ENCODE measurements at regions not wholly inside any gene's neighbourhood (a gene's known extent, or its start where the extent isn't known, plus 50 kb on each side); places are given as distances from the start of the nearest gene placed in this dataset.
A peak's percentile ranks its signal among the peaks of the same experiment; 100 is the strongest.

- Histone ChIP-seq H3K4me2 (ENCODE audit: low read depth, low read length) (no peak overlapping the region), H4K20me1 (ENCODE audit: insufficient read depth, low read length) (no peaks in the 10 kb centered on the region), H3K9me2 (replicated peaks; ENCODE audit: insufficient read depth, low read length) (no peaks in the 10 kb centered on the region), H3F3A (ENCODE audit: insufficient read depth, low read length) (peaks cover 8% of the 10 kb centered on the region; the same call in 1 of the 2 replicates), H3K9me3 (replicated peaks; ENCODE audit: insufficient read depth, low read length) (no peaks in the 10 kb centered on the region), H3K4me1 (ENCODE audit: low read length) (peaks cover 15% of the 10 kb centered on the region), H3K9ac (ENCODE audit: low read length) (no peak overlapping the region), H3K4me3 (ENCODE audit: low read length) (no peak overlapping the region), H3K36me3 (replicated peaks; ENCODE audit: insufficient read depth, low read length) (no peaks in the 10 kb centered on the region), H2AFZ (ENCODE audit: low read length) (no peak overlapping the region), H3K79me2 (ENCODE audit: low read length) (no peaks in the 10 kb centered on the region), H3K27ac (ENCODE audit: low read length) (no peak overlapping the region), H3K27me3 (replicated peaks; ENCODE audit: insufficient read depth, low read length) (no peaks in the 10 kb centered on the region)
- DNase-seq: no peak
- TF ChIP-seq CTCF (IDR thresholded peaks at IDR 0.05; ENCODE audit: low read length): no peak
- TF ChIP-seq EZH2phosphoT487 (IDR thresholded peaks at IDR 0.05; ENCODE audit: low read length): no peak
- no peak for TF ChIP-seq EZH2 (optimal IDR thresholded peaks at IDR 0.05; ENCODE audit: low read depth, low read length)
Measured at GRCh38 chr7:53596230-53596629, 560.8 kb downstream of the POM121L12 start.

GRCh38 chr7:53600296-53600695, 564.9 kb downstream of the POM121L12 start:
- Histone ChIP-seq H3K27me3 (replicated peaks; ENCODE audit: insufficient read depth, low read length) (no peaks in the 10 kb centered on the region), H3K4me2 (ENCODE audit: low read depth, low read length) (peak overlapping the region; percentile 33; the same call in 1 of the 2 replicates), H2AFZ (ENCODE audit: low read length) (no peak overlapping the region), H3K79me2 (ENCODE audit: low read length) (no peaks in the 10 kb centered on the region), H3K4me3 (ENCODE audit: low read length) (no peak overlapping the region), H3K9ac (ENCODE audit: low read length) (no peak overlapping the region), H3K4me1 (ENCODE audit: low read length) (peaks cover 27% of the 10 kb centered on the region), H3K27ac (ENCODE audit: low read length) (no peak overlapping the region), H3K36me3 (replicated peaks; ENCODE audit: insufficient read depth, low read length) (no peaks in the 10 kb centered on the region), H4K20me1 (ENCODE audit: insufficient read depth, low read length) (no peaks in the 10 kb centered on the region), H3F3A (ENCODE audit: insufficient read depth, low read length) (peaks cover 9% of the 10 kb centered on the region; the same call in 1 of the 2 replicates), H3K9me3 (replicated peaks; ENCODE audit: insufficient read depth, low read length) (no peaks in the 10 kb centered on the region), H3K9me2 (replicated peaks; ENCODE audit: insufficient read depth, low read length) (no peaks in the 10 kb centered on the region)
- DNase-seq: peak; percentile 21
- no peak for TF ChIP-seq EZH2phosphoT487 (IDR thresholded peaks at IDR 0.05; ENCODE audit: low read length)
- TF ChIP-seq EZH2 (optimal IDR thresholded peaks at IDR 0.05; ENCODE audit: low read depth, low read length): no peak
- TF ChIP-seq CTCF (IDR thresholded peaks at IDR 0.05; ENCODE audit: low read length): no peak

- H3K9me2 ChIP-seq (replicated peaks; ENCODE audit: insufficient read depth, low read length): no peaks in the 10 kb centered on the region
- peaks cover 9% of the 10 kb centered on the region; the same call in 1 of the 2 replicates for H3F3A ChIP-seq (ENCODE audit: insufficient read depth, low read length)
- H3K36me3 ChIP-seq (replicated peaks; ENCODE audit: insufficient read depth, low read length): no peaks in the 10 kb centered on the region
- H3K4me1 ChIP-seq (ENCODE audit: low read length): peaks cover 27% of the 10 kb centered on the region
- no peak overlapping the region for H3K4me2 ChIP-seq (ENCODE audit: low read depth, low read length)
- no peak for TF ChIP-seq EZH2phosphoT487 (IDR thresholded peaks at IDR 0.05; ENCODE audit: low read length)
- TF ChIP-seq EZH2 (optimal IDR thresholded peaks at IDR 0.05; ENCODE audit: low read depth, low read length): no peak
- no peak for TF ChIP-seq CTCF (IDR thresholded peaks at IDR 0.05; ENCODE audit: low read length)
- H4K20me1 ChIP-seq (ENCODE audit: insufficient read depth, low read length): no peaks in the 10 kb centered on the region
- H3K9ac ChIP-seq (ENCODE audit: low read length): no peak overlapping the region
- no peak overlapping the region for H3K4me3 ChIP-seq (ENCODE audit: low read length)
- H3K27me3 ChIP-seq (replicated peaks; ENCODE audit: insufficient read depth, low read length): no peaks in the 10 kb centered on the region
- no peak overlapping the region for H3K27ac ChIP-seq (ENCODE audit: low read length)
- DNase-seq: no peak
- no peak overlapping the region for H2AFZ ChIP-seq (ENCODE audit: low read length)
- no peaks in the 10 kb centered on the region for H3K79me2 ChIP-seq (ENCODE audit: low read length)
- H3K9me3 ChIP-seq (replicated peaks; ENCODE audit: insufficient read depth, low read length): no peaks in the 10 kb centered on the region
Measured at GRCh38 chr7:53602817-53603418, 567.5 kb downstream of the POM121L12 start.

Data from MM.1S (cell line).